ENCODE measurements at regions not wholly inside any gene's neighbourhood (a gene's known extent, or its start where the extent isn't known, plus 50 kb on each side); places are given as distances from the start of the nearest gene placed in this dataset.

GRCh38 chr3:118425272-118425837 lies 609.3 kb downstream of the IGSF11 start:
- DNase-seq (no peak), ATAC-seq (no peak)
- no peak overlapping the region for H3K4me3 ChIP-seq
- no peaks in the 10 kb centered on the region for H3K9me3 ChIP-seq
- no peak overlapping the region for H3K27ac ChIP-seq
- no peaks in the 10 kb centered on the region for H3K4me1 ChIP-seq
- H3K36me3 ChIP-seq, result no peaks in the 10 kb centered on the region
- TF ChIP-seq CTCF (IDR thresholded peaks at IDR 0.05), result no peak
- intact Hi-C loops (cut with DNase I), result no loop called here
- no peaks in the 10 kb centered on the region for H3K27me3 ChIP-seq

GRCh38 chr3:118433825-118434224 lies 600.8 kb downstream of the IGSF11 start:
- DNase-seq (no peak), ATAC-seq (no peak)
- Histone ChIP-seq H3K4me1 (no peaks in the 10 kb centered on the region), H3K27me3 (no peaks in the 10 kb centered on the region), H3K36me3 (no peaks in the 10 kb centered on the region), H3K9me3 (no peaks in the 10 kb centered on the region), H3K27ac (no peak overlapping the region), H3K4me3 (no peak overlapping the region)
- intact Hi-C loops (cut with DNase I), result no loop called here
- TF ChIP-seq CTCF (IDR thresholded peaks at IDR 0.05), result no peak

- intact Hi-C loops (cut with DNase I), result no loop called here
- DNase-seq (no peak), ATAC-seq (no peak)
- Histone ChIP-seq H3K36me3 (no peaks in the 10 kb centered on the region), H3K27ac (no peak overlapping the region), H3K27me3 (no peaks in the 10 kb centered on the region), H3K9me3 (no peaks in the 10 kb centered on the region), H3K4me1 (no peaks in the 10 kb centered on the region), H3K4me3 (no peak overlapping the region)
- TF ChIP-seq CTCF (IDR thresholded peaks at IDR 0.05), result no peak
Measured at GRCh38 chr3:118435851-118436350, 598.7 kb downstream of the IGSF11 start.

GRCh38 chr3:118436697-118437262 lies 597.9 kb downstream of the IGSF11 start:
- intact Hi-C loops (cut with DNase I), result no loop called here
- no peak overlapping the region for H3K27ac ChIP-seq
- H3K4me1 ChIP-seq, result no peaks in the 10 kb centered on the region
- no peaks in the 10 kb centered on the region for H3K27me3 ChIP-seq
- no peak for DNase-seq
- H3K36me3 ChIP-seq, result no peaks in the 10 kb centered on the region
- H3K9me3 ChIP-seq, result no peaks in the 10 kb centered on the region
- no peak for ATAC-seq
- no peak overlapping the region for H3K4me3 ChIP-seq
- TF ChIP-seq CTCF (IDR thresholded peaks at IDR 0.05), result no peak

GRCh38 chr3:118445036-118445435 lies 589.6 kb downstream of the IGSF11 start:
- no peaks in the 10 kb centered on the region for H3K27me3 ChIP-seq
- no peaks in the 10 kb centered on the region for H3K4me1 ChIP-seq
- H3K36me3 ChIP-seq, result no peaks in the 10 kb centered on the region
- no peak overlapping the region for H3K27ac ChIP-seq
- no peak for ATAC-seq
- H3K9me3 ChIP-seq, result peaks cover 0 to 7% of the 10 kb centered on the region in 2 donors
- DNase-seq, result no peak
- no peak overlapping the region for H3K4me3 ChIP-seq
- intact Hi-C loops (cut with DNase I), result no loop called here
- no peak for TF ChIP-seq CTCF (IDR thresholded peaks at IDR 0.05)
